Stimulated activated effector memory CD8-positive, alpha-beta T cell treated with anti-CD3 and anti-CD28 coated beads, Interleukin-12 subunit alpha, Interleukin-12 subunit beta, amount 100 ng/mL, for 72 hours (primary cell): ENCODE measurements at regions not wholly inside any gene's neighbourhood (a gene's known extent, or its start where the extent isn't known, plus 50 kb on each side); places are given as distances from the start of the nearest gene placed in this dataset.
A peak's percentile ranks its signal among the peaks of the same experiment; 100 is the strongest.
"Not testable (repeated sequence)": the region's sequence is repeated elsewhere in the genome, so short reads cannot be mapped to it uniquely, and the experiment has no call there.

Experiments
- ATAC-seq: fragments of 150-1000 bp; cut with Tn5 transposase; 2 replicates; pipeline ENCODE4 v1.10.0; 2021
- DNase-seq, 2 donors: peaks; one replicate each; pipeline ENCODE4 v3.0.0; 2021 to 2022; ENCODE audit warnings: low spot score in 2 of 2
- H3K27ac Mint-ChIP-seq: one replicate; pipeline ENCODE4 v1.8.0; 2022; ENCODE audit warnings: mild to moderate bottlenecking, mixed read lengths
- H3K36me3 Mint-ChIP-seq: one replicate; pipeline ENCODE4 v1.8.0; 2022; ENCODE audit warnings: mild to moderate bottlenecking, mixed read lengths
- H3K4me1 Mint-ChIP-seq: one replicate; pipeline ENCODE4 v1.8.0; 2022; ENCODE audit warnings: mixed read lengths
- H3K4me3 Mint-ChIP-seq: one replicate; pipeline ENCODE4 v1.8.0; 2022; ENCODE audit warnings: mild to moderate bottlenecking, mixed read lengths
- H3K9me3 Mint-ChIP-seq: one replicate; pipeline ENCODE4 v1.8.0; 2022; ENCODE audit warnings: mixed read lengths

- no peak for ATAC-seq
- no peaks in the 10 kb centered on the region for H3K9me3 Mint-ChIP-seq
- no peak overlapping the region for H3K4me3 Mint-ChIP-seq
- no peaks in the 10 kb centered on the region for H3K36me3 Mint-ChIP-seq
- H3K27ac Mint-ChIP-seq = no peak overlapping the region
- DNase-seq = no peak
- H3K4me1 Mint-ChIP-seq = no peaks in the 10 kb centered on the region
Observed at GRCh38 chr2:175807031-175807873, 194.8 kb downstream of the LNPK start.

DNA sequence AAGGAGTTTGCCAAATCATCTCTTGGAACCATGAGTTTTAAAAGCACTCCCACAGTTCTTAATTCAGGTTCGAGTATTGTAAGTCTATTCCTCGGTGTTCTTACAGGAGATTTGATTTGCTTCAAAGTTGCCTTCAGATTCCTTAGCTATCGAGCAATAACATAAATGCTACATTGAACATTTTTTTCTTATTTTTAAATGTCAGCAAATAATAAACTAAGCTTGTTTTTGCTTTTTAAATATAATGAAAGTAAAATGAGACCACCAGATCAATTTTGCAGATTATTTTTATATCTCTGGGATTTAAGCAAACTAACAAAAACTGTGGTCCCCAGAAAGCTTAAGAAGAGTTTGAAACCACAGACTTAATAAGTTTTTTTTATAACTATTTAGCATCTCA lies 195.5 kb downstream of the LNPK start:
- Mint-ChIP-seq H3K4me1 (no peaks in the 10 kb centered on the region), H3K27ac (no peak overlapping the region), H3K9me3 (no peaks in the 10 kb centered on the region), H3K36me3 (no peaks in the 10 kb centered on the region), H3K4me3 (no peak overlapping the region)
- ATAC-seq (no peak), DNase-seq (no peak)

GRCh38 chr2:175806125-175806490 lies 196.0 kb downstream of the LNPK start:
- DNase-seq (no peak), ATAC-seq (no peak)
- Mint-ChIP-seq H3K4me3 (no peak overlapping the region), H3K4me1 (no peaks in the 10 kb centered on the region), H3K36me3 (no peaks in the 10 kb centered on the region), H3K27ac (no peak overlapping the region), H3K9me3 (no peaks in the 10 kb centered on the region)

- ATAC-seq = peak; percentile 19
- Mint-ChIP-seq H3K4me1 (no peaks in the 10 kb centered on the region), H3K4me3 (no peak overlapping the region), H3K27ac (no peak overlapping the region), H3K36me3 (no peaks in the 10 kb centered on the region), H3K9me3 (no peaks in the 10 kb centered on the region)
- no peak for DNase-seq
Observed at GRCh38 chr2:175805442-175806124, 196.5 kb downstream of the LNPK start.

GRCh38 chr2:175804122-175804521 lies 197.9 kb downstream of the LNPK start:
- no peak for ATAC-seq
- Mint-ChIP-seq H3K4me3 (no peak overlapping the region), H3K27ac (no peak overlapping the region), H3K4me1 (no peaks in the 10 kb centered on the region), H3K36me3 (no peaks in the 10 kb centered on the region), H3K9me3 (no peaks in the 10 kb centered on the region)
- DNase-seq = no peak

DNA sequence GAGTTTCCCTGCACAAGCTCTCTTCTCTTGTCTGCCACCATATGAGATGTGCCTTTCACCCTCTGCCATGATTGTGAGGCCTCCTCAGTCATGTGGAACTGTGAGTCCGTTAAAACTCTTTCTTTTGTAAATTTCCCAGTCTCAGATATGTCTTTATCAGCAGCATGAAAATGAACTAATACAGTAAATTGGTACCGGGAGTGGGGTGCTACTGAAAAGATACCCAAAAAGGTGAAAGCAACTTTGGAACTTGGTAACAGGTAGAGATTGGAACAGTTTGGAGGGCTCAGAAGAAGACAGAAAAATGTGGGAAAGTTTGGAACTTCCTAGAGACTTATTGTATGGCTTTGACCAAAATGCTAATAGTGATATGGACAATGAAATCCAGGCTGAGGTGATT lies 205.6 kb downstream of the LNPK start:
- not testable (repeated sequence) for DNase-seq, H3K4me3 Mint-ChIP-seq, ATAC-seq, H3K4me1 Mint-ChIP-seq, H3K9me3 Mint-ChIP-seq, H3K36me3 Mint-ChIP-seq, H3K27ac Mint-ChIP-seq

DNA sequence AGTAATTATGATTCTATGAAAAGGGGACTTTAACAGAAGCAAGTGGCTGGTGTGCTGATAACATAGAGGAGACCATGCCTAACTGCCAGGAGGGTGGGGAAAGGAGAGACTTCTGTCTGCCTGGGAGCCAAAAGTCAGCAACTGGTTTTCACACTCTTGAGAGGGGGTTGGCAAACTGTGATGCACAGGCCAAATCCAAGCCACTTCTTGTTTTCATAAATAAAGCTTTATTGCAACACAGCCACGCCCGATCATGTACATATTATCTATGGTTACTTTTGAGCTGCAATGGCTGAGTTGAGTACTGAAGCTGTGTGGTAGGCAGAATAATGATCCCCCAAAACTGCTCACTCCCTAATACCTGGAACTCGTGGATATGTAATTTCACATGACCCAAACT lies 208.4 kb downstream of the LNPK start:
- no peak for ATAC-seq
- Mint-ChIP-seq H3K9me3 (peaks cover 6% of the 10 kb centered on the region), H3K36me3 (no peaks in the 10 kb centered on the region)

DNA sequence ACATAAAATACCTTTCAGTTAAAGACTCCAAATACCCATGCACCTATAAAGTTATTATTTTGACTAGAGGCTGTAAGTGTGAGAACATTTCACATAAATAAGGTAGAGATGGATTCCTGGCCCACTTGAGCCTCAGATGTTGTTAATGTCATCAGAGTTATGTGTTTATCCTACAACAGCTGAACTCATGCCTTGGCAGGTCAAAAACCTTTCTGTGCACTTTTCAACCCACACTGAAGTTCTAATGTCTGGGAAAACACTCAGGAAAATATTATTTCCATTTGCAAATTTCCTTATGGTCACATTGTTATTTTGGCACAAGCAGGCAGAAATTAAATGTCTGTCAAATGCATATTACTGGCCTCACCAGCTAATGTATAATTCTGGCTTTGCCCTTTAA lies 209.2 kb downstream of the LNPK start:
- no peak overlapping the region for H3K4me3 Mint-ChIP-seq
- H3K9me3 Mint-ChIP-seq = peaks cover 6% of the 10 kb centered on the region
- ATAC-seq (no peak), DNase-seq (no peak)
- H3K27ac Mint-ChIP-seq = no peak overlapping the region
- no peaks in the 10 kb centered on the region for H3K36me3 Mint-ChIP-seq
- no peaks in the 10 kb centered on the region for H3K4me1 Mint-ChIP-seq

More for the DNA sequence above, 208.4 kb downstream of the LNPK start:
- no peak overlapping the region for H3K27ac Mint-ChIP-seq
- no peaks in the 10 kb centered on the region for H3K4me1 Mint-ChIP-seq
- H3K4me3 Mint-ChIP-seq = no peak overlapping the region
- DNase-seq = no peak

DNA sequence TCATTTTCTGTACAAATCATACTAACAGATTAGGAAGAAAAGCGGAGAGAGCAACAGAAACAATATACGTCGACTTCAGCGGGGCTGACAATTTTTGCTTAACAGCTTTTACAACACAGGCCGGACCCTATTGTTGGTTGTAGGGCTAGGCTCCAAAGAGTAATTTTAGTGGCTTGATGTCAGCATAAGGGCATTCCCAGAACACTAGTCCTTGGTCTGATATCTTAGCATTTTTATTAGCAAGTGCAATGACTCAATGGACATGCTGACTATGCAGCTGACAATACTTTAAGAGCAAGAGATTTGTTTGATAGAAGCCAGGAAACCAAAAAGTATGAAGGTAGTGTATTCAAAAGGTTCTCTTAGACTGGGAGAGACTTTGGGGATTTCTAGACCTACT lies 209.9 kb downstream of the LNPK start:
- no peak overlapping the region for H3K4me3 Mint-ChIP-seq
- no peaks in the 10 kb centered on the region for H3K36me3 Mint-ChIP-seq
- DNase-seq = no peak
- no peak overlapping the region for H3K27ac Mint-ChIP-seq
- no peak for ATAC-seq
- no peaks in the 10 kb centered on the region for H3K4me1 Mint-ChIP-seq
- peaks cover 8% of the 10 kb centered on the region for H3K9me3 Mint-ChIP-seq

- Mint-ChIP-seq H3K36me3 (no peaks in the 10 kb centered on the region), H3K4me1 (no peaks in the 10 kb centered on the region), H3K9me3 (peaks cover 2% of the 10 kb centered on the region), H3K27ac (no peak overlapping the region), H3K4me3 (no peak overlapping the region)
- no peak for ATAC-seq
- no peak for DNase-seq
Observed at GRCh38 chr2:175786471-175787124, 215.5 kb downstream of the LNPK start.

GRCh38 chr2:175777337-175777736 lies 224.7 kb downstream of the LNPK start:
- not testable (repeated sequence) for H3K4me1 Mint-ChIP-seq, ATAC-seq, H3K9me3 Mint-ChIP-seq, H3K27ac Mint-ChIP-seq, H3K36me3 Mint-ChIP-seq, H3K4me3 Mint-ChIP-seq, DNase-seq

DNA sequence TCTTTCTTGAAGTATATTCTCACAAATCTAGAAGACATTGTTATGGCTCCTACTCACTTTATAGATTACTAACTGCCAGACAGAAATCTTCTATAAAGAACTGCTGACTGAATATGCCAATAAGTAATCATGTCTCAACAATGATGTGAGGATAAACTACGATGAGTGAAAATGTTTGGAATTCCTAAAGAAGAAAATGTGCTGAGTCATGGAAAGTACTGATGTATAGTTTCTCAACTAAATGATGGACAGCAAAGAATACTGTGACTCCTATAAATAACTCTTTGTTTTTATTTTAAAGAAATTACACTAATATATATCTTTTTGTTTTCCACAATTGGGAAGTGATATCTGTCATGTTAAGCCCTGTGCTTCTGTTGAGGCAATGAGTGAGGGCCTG lies 232.9 kb downstream of the LNPK start:
- H3K9me3 Mint-ChIP-seq = no peaks in the 10 kb centered on the region
- no peaks in the 10 kb centered on the region for H3K36me3 Mint-ChIP-seq
- H3K27ac Mint-ChIP-seq = no peak overlapping the region
- DNase-seq = no peak
- no peak overlapping the region for H3K4me3 Mint-ChIP-seq
- ATAC-seq = no peak
- H3K4me1 Mint-ChIP-seq = no peaks in the 10 kb centered on the region

DNA sequence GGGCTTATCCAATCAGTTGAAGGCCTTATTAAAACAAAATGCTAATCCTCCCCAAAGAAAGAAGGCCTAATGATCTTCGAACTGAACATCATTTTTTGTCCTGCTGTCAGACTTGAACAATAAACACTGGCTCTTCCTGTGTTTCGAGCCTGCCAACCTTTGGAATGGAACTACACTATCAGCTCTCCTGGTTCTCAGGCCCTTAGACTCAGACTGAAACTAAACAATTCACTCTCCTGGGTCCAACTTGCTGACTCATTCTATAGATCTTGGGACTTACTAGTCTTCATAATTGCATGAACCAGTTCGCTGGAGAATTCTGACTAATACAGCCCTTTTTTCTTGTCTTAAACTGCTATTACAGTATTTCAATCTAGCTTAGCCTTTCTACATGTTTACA lies 235.2 kb downstream of the LNPK start:
- Mint-ChIP-seq H3K4me3 (no peak overlapping the region), H3K36me3 (no peaks in the 10 kb centered on the region), H3K9me3 (no peaks in the 10 kb centered on the region), H3K4me1 (no peaks in the 10 kb centered on the region), H3K27ac (no peak overlapping the region)
- no peak for DNase-seq
- no peak for ATAC-seq

GRCh38 chr2:175755656-175756386 lies 246.2 kb downstream of the LNPK start:
- no peak overlapping the region for H3K27ac Mint-ChIP-seq
- DNase-seq = no peak
- H3K36me3 Mint-ChIP-seq = no peaks in the 10 kb centered on the region
- no peak for ATAC-seq
- H3K4me1 Mint-ChIP-seq = no peaks in the 10 kb centered on the region
- no peak overlapping the region for H3K4me3 Mint-ChIP-seq
- no peaks in the 10 kb centered on the region for H3K9me3 Mint-ChIP-seq

- Mint-ChIP-seq H3K9me3 (no peaks in the 10 kb centered on the region), H3K27ac (no peak overlapping the region), H3K36me3 (no peaks in the 10 kb centered on the region), H3K4me3 (no peak overlapping the region), H3K4me1 (no peaks in the 10 kb centered on the region)
- DNase-seq = no peak
- ATAC-seq = no peak
Observed at GRCh38 chr2:175755169-175755568, 246.9 kb downstream of the LNPK start.
